ENCODE measurements at regions not wholly inside any gene's neighbourhood (a gene's known extent, or its start where the extent isn't known, plus 50 kb on each side); places are given as distances from the start of the nearest gene placed in this dataset.

- no peak for DNase-seq (ENCODE audit: low read depth in 2 of 2)
These were observed 357.2 kb upstream of the TNRC6C start for GRCh38 chr17:77601054-77601979.

DNA sequence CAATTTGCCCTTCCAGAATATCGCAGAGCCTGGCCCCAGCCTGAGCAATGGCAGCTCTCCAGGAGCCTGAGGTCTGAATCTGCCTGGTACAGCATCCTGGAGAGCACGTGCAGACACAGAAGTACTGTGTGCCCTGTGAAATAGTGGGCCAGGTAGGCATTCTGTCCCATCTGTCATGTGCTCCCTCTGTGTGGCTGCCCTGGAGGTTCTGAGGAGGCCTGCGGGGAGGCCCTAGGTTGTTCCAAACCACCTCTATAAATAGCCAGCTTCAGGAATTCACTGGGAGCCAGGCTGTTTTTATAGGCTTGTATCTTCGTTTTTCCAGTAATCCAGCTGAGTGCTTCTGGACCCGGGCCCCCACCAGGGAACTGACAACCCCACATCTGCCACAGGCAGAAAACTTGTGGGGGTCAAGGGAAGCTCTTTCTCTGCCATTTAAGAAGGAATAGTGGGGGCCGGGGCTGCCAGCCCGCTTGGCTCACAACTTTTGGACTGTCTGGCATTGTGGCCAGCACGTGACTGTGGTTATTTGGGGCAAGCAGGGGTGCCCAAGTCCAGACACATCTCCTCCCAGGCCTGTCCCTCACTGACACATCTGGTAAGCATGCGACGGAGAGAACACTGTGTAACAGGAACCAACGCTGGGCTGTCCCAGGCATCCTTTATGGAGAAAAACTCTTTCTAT, 356.3 kb upstream of the TNRC6C start:
- DNase-seq (ENCODE audit: low read depth in 2 of 2), result no peak

DNA sequence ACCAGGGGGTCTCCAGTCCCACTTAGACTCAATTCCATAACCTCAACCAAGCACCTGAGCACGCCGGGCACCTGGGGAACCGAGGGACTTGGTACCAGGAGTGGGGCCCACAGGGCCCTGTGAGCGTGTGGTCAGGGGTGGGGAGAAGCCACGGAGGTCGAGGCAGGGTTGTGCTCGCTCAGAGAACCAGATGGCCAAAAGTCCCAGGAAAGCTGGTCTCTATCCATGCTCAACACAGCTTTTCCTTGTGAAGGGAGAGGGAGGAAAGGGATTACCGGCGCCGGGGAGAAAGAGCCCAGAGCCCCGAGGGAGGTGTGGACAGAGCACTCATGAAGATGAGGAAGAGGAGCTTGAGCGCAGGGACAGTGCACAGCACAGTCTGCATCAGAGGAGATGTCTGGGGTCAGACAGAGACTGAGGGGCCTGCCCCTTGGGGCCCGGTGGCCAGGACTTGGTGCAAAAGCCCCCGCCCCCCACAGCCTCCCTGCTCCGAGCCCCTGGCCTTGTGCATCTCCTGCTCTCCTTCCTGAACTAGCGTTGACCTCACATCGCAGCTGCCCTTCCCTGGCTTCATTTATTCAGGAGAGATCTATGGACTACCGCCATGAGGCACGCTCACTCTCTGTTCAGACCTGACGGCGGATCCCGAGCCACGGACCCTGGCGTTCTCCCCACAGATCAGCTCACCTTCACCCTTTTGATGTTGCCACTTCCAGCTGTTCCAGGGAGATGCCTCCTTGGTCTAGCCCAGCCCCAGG, 355.4 kb upstream of the TNRC6C start:
- DNase-seq (ENCODE audit: low read depth in 2 of 2), result no peak

DNA sequence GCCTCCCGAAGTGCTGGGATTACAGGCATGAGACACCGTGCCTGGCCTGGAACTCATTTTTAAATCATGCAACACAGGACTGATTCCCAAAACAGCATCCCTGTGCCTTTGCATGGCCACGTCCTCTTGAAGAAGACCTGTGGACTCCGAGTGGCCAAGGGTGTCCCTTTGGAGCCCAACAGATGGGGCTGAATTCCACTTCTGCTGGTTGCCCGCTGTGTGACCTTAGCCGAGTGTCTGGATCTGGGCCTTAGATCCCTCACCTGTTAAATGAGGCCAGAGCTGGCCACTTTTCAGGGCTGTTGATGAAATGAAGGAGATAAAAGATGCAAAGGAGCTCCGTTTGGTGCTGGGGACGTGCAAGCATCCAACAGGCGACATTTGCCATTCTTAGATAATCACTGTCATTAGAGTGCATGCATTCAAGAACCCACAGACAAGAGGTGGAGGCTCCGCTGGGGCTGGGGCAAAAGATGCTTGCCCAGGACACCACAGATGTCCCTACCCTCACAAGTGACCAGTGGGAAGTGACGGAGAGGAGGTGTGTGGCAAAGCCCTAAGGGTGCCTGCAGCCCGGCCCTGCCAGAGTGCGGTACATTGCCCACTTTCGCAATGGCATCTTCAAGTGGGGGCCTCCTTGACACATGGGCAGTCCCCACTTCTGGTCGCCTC, 354.1 kb upstream of the TNRC6C start:
- no peak for DNase-seq (ENCODE audit: low read depth in 2 of 2)

DNA sequence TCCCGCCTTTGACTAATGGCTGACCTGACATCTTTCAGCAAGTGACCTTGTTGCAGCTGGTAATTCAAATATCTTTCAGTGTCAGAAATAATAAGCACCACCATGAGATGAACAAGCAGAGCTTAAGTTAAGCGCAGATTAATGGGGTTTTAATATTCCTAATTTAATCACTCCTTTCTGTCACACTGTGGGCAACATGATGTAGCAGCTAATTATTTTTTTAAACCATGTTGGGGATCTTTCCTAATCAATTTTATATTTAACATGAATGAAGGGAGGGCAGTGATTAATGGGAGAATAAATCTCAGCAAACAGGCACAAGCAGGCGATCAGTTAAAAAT, 353.6 kb upstream of the TNRC6C start:
- no peak for DNase-seq (ENCODE audit: low read depth in 2 of 2)

- no peak for DNase-seq (ENCODE audit: low read depth in 2 of 2)
These were observed 352.2 kb upstream of the TNRC6C start for GRCh38 chr17:77606146-77606864.

DNA sequence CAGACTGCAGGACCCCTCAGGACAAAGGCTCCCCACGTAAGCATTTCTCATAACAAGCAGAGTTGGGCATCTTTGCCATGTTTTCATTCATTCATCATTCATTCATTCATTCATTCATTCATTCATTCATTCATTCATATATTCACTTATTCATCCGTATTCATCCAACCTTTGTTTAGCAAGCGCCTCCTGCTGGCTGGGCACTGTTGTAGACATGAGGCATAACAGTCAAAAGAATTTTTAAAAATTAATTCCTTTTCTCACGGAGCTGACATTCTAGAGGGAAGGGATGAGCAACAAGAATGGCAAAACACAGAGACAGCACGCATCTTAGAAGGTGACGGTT, 351.7 kb upstream of the TNRC6C start:
- no peak for DNase-seq (ENCODE audit: low read depth in 2 of 2)

GRCh38 chr17:77607606-77608005, 350.9 kb upstream of the TNRC6C start:
- DNase-seq (ENCODE audit: low read depth in 2 of 2), result no peak

DNA sequence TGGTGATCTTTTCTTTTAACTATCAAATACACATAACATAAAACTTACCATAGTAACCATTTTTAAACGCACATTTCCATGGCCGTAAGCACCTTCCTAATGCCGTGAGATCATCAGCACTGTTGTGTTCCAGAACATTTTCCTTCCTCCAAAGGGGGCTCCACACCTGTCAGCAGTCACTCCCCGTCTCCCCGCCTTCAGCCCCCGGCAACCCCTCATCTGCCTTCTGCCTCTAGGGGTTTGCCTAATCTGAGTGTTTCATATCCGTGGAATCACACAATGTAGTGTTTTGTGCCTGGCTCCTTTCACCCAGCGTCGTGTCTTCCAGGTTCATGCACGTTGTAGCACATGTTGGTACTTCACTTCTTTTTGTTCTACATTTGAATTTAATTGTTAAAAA, 350.1 kb upstream of the TNRC6C start:
- DNase-seq (ENCODE audit: low read depth in 2 of 2), result no peak

GRCh38 chr17:77609553-77610517, 348.7 kb upstream of the TNRC6C start:
- peak; percentile 47 to 61 for DNase-seq (ENCODE audit: low read depth in 2 of 2)

GRCh38 chr17:77610518-77610893, 348.0 kb upstream of the TNRC6C start:
- no peak for DNase-seq (ENCODE audit: low read depth in 2 of 2)

DNA sequence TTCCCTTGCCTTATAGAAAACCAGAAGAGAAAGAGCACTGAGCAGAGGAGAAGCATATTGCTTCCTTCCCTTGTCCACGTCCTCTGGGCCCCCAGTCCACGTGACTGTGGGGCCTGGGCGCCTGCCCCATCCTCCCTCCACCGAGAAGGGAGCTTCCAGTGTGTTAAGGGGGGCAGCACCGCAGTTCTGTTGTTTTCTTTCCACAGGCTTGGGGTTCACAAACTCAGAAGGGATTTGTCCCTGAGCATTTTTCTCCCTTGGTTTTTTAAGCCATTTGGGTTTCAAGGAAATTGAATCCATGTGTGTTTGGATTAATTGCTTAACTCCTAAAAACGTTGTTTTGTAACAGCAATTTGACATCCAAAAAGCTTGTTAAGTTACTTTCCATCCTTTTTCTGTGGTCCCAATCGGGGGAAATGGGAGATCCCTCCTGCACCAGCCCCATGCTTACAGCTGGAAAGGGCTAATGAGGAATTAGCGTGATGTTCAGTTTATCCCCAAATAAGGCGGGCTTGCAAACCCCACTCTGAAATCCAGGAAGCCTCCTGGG, 347.5 kb upstream of the TNRC6C start:
- no peak for DNase-seq (ENCODE audit: low read depth in 2 of 2)

GRCh38 chr17:77611791-77612502, 346.6 kb upstream of the TNRC6C start:
- DNase-seq (ENCODE audit: low read depth in 2 of 2), result no peak

- DNase-seq (ENCODE audit: low read depth in 2 of 2), result no peak
These were observed 345.3 kb upstream of the TNRC6C start for GRCh38 chr17:77613218-77613617.

GRCh38 chr17:77613627-77614026, 344.9 kb upstream of the TNRC6C start:
- DNase-seq (ENCODE audit: low read depth in 2 of 2), result no peak

GRCh38 chr17:77615703-77616253, 342.7 kb upstream of the TNRC6C start:
- DNase-seq (ENCODE audit: low read depth in 2 of 2), result no peak

DNA sequence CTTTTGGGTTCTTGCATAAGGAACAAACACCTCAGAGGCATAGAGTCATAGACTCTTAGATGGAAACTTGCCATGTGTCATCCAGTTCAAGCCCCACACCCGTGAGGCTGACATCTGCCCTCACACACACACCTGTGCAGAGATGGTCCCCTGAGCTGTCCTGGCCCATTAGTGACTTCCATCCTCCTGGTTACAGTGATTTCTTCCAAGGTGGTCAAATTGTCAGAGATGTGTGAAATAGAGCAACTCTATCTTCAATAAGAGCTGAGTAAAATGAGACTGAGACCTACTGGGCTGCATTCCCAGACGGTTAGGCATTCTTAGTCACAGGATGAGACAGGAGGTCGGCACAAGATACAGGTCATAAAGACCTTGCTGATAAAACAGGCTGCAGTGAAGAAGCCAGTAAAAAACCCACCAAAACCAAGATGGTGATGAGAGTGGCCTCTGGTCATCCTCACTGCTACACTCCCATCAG, 342.2 kb upstream of the TNRC6C start:
- no peak for DNase-seq (ENCODE audit: low read depth in 2 of 2)

GRCh38 chr17:77617516-77617915, 341.0 kb upstream of the TNRC6C start:
- DNase-seq (ENCODE audit: low read depth in 2 of 2), result no peak

- DNase-seq (ENCODE audit: low read depth in 2 of 2), result no peak
These were observed 340.3 kb upstream of the TNRC6C start for GRCh38 chr17:77618173-77618572.
